Testis (tissue), 2 donors: ENCODE measurements at regions not wholly inside any gene's neighbourhood (a gene's known extent, or its start where the extent isn't known, plus 50 kb on each side); places are given as distances from the start of the nearest gene placed in this dataset.

Experiments used
- DNase-seq: peaks from one replicate; pipeline ENCODE4 v3.0.0-alpha.2; 2019
- H3K27ac ChIP-seq, 2 donors: fragments of 200-600 bp; sonication (generic); one replicate each; pipeline ENCODE4 v1.5.1; 2019
- H3K27me3 ChIP-seq: fragments of 200-600 bp; sonication (generic); one replicate; pipeline ENCODE4 v1.5.1; 2019
- H3K36me3 ChIP-seq: fragments of 200-600 bp; sonication (generic); one replicate; pipeline ENCODE4 v1.5.1; 2017; ENCODE audit warnings: low read depth; ENCODE audit errors: missing control alignments
- H3K4me1 ChIP-seq: fragments of 200-600 bp; sonication (generic); one replicate; pipeline ENCODE4 v1.5.1; 2019
- H3K4me3 ChIP-seq, 2 donors: fragments of 200-600 bp; sonication (generic); one replicate each; pipeline ENCODE4 v1.5.1; 2017 to 2019
- H3K9me3 ChIP-seq: fragments of 200-600 bp; sonication (generic); one replicate; pipeline ENCODE4 v1.5.1; 2017
- POLR2A ChIP-seq: fragments of 450-650 bp; IDR thresholded peaks from one replicate; pipeline ENCODE4 v1.6.1; 2017; ENCODE audit warnings: antibody characterized with exemption, mild to moderate bottlenecking, moderate library complexity
- WGBS, 2 donors: methylation state at CpG; one replicate each; pipeline ENCODE4 v1.1.5; 2018; 5-methylcytosine and 5-hydroxymethylcytosine counted together
- intact Hi-C: fragments of 100-400 bp; cut with DNase I; formaldehyde crosslinking; loops from one replicate; pipeline ENCODE4 v1.15.1; 2023; ENCODE audit warnings: low total_unique reads
- TF ChIP-seq, protein P1 (sequence below), 3 experiments: fragments of 450-650 bp in 2 of 3; fragments of 200-600 bp in 1 of 3; sonication (generic) in 1 of 3; IDR thresholded peaks; one replicate each; pipeline ENCODE4 v1.5.1; 2016 to 2019; ENCODE audit warnings: antibody characterized with exemption in 3 of 3, mild to moderate bottlenecking in 2 of 3, moderate library complexity in 1 of 3

DNA sequence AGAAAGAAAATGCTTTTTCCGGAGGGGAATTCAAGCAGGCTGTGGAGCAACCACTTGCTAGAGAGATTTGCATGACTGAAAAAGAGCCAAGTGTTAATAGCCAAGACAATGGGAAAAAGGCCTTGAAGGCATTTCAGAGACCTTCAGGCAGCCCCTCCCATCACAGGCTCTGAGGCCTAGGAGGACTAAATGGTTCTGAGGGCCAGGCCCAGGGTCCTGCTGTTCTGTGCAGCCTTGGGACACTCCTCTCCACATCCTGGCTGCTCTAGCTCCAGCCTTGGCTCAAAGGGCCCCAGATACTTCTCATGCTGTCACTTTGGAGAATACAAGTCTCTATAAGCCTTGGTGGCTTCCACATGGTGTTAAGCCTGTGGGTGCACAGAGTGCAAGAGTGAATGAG lies 81.8 kb downstream of the B3GNT2 start:
- DNase-seq: no peak
- Histone ChIP-seq H3K9me3 (no peaks in the 10 kb centered on the region), H3K4me3 (no peak overlapping the region), H3K27ac (no peak overlapping the region), H3K27me3 (no peaks in the 10 kb centered on the region), H3K4me1 (no peaks in the 10 kb centered on the region), H3K36me3 (no peaks in the 10 kb centered on the region)
- 87% methylated on average over 1 of the region's 1 CpG for WGBS, 2 donors
- TF ChIP-seq POLR2A: no peak
- TF ChIP-seq, protein P1, sequence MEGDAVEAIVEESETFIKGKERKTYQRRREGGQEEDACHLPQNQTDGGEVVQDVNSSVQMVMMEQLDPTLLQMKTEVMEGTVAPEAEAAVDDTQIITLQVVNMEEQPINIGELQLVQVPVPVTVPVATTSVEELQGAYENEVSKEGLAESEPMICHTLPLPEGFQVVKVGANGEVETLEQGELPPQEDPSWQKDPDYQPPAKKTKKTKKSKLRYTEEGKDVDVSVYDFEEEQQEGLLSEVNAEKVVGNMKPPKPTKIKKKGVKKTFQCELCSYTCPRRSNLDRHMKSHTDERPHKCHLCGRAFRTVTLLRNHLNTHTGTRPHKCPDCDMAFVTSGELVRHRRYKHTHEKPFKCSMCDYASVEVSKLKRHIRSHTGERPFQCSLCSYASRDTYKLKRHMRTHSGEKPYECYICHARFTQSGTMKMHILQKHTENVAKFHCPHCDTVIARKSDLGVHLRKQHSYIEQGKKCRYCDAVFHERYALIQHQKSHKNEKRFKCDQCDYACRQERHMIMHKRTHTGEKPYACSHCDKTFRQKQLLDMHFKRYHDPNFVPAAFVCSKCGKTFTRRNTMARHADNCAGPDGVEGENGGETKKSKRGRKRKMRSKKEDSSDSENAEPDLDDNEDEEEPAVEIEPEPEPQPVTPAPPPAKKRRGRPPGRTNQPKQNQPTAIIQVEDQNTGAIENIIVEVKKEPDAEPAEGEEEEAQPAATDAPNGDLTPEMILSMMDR (IDR thresholded peaks at IDR 0.05): no peak
- intact Hi-C loops: no loop called here
